GM12878 (cell line): ENCODE measurements at regions not wholly inside any gene's neighbourhood (a gene's known extent, or its start where the extent isn't known, plus 50 kb on each side); places are given as distances from the start of the nearest gene placed in this dataset.

ENCODE experiments used
- ATAC-seq: fragments of 200-7000 bp; cut with Tn5 transposase; 3 replicates; pipeline ENCODE4 v1.9.1; 2020; ENCODE audit warnings: mild to moderate bottlenecking, moderate library complexity
- BruUV-seq: library from RNA; stranded (reverse); fragments of 400-500 nt; replicated peaks from 2 replicates; lab custom pipeline; 2021; lab: Mats Ljungman, UMichigan
- CTCF ChIA-PET: fragments of 300-600 bp; sonication (Branson Sonifier 250); formaldehyde crosslinking; extraction: SDS; loops from one replicate; lab custom pipeline; 2021; ENCODE audit warnings: inconsistent platforms; lab: Yijun Ruan, JAX
- POLR2A ChIA-PET: fragments of 350-600 bp; formaldehyde crosslinking; extraction: SDS; loops from one replicate; lab custom pipeline; 2021; ENCODE audit warnings: inconsistent platforms; lab: Charles Lee
- RAD21 ChIA-PET: fragments of 300-600 bp; sonication (Branson Sonifier 250); formaldehyde crosslinking; loops from one replicate; lab custom pipeline; 2023; ENCODE audit warnings: antibody characterized with exemption; ENCODE audit not compliant: unreplicated experiment; lab: Charles Lee
- SMC1A ChIA-PET: fragments of 300-600 bp; sonication (Branson Sonifier 250); formaldehyde crosslinking; loops from one replicate; lab custom pipeline; 2023; ENCODE audit not compliant: unreplicated experiment, uncharacterized antibody; lab: Charles Lee
- DNase-seq: peaks from one replicate; pipeline ENCODE4 v3.0.0-alpha.2; 2011; ENCODE audit warnings: low read depth, low spot score
- FAIRE-seq: peaks from 3 replicates; lab custom pipeline; 2011; peaks lifted over from hg19 to GRCh38; lab: Jason Lieb, UNC
- H2AFZ ChIP-seq: 2 replicates; pipeline ENCODE4 v1.6.0; 2011; ENCODE audit warnings: low read depth, low read length, control low read depth; ENCODE audit not compliant: control insufficient read depth
- H3K27ac ChIP-seq: 2 replicates; pipeline ENCODE4 v1.5.1; 2011; ENCODE audit warnings: control low read depth; ENCODE audit not compliant: control insufficient read depth, insufficient read depth
- H3K27me3 ChIP-seq, 2 experiments: replicated peaks in 1 of 2; 2 replicates each; pipeline versions ENCODE4 v1.6.0 to v1.6.1; 2011; ENCODE audit warnings: low read length in 1 of 2; ENCODE audit not compliant: control insufficient read depth in 2 of 2, insufficient read depth in 2 of 2
- H3K36me3 ChIP-seq, 2 experiments: 2 replicates each; pipeline ENCODE4 v1.5.1; 2011; ENCODE audit warnings: low read length in 1 of 2; ENCODE audit not compliant: control insufficient read depth in 2 of 2, insufficient read depth in 2 of 2
- H3K4me1 ChIP-seq: 2 replicates; pipeline ENCODE4 v1.6.1; 2011; ENCODE audit warnings: mild to moderate bottlenecking, low read length, moderate library complexity, mixed read lengths; ENCODE audit not compliant: control insufficient read depth, insufficient read depth
- H3K4me2 ChIP-seq: 2 replicates; pipeline ENCODE4 v1.6.0; 2011; ENCODE audit warnings: control low read depth; ENCODE audit not compliant: control insufficient read depth, insufficient read depth
- H3K4me3 ChIP-seq: fragments of 200-600 bp; sonication (generic); 2 replicates; pipeline ENCODE4 v1.5.1; 2016
- H3K79me2 ChIP-seq: 2 replicates; pipeline ENCODE4 v1.6.0; 2011; ENCODE audit warnings: low read length; ENCODE audit not compliant: control insufficient read depth, insufficient read depth
- H3K9ac ChIP-seq: 2 replicates; pipeline ENCODE4 v1.8.0; 2011; ENCODE audit warnings: low read length, control low read depth, mixed read lengths; ENCODE audit not compliant: control insufficient read depth, insufficient read depth
- H3K9me3 ChIP-seq: replicated peaks from 3 replicates; pipeline ENCODE4 v1.5.1; 2011; ENCODE audit warnings: mild to moderate bottlenecking, low read length; ENCODE audit not compliant: control insufficient read depth, insufficient read depth
- H4K20me1 ChIP-seq: 2 replicates; pipeline ENCODE4 v1.6.0; 2011; ENCODE audit not compliant: control insufficient read depth, insufficient read depth
- CHD1 ChIP-seq: IDR thresholded peaks from 2 replicates; pipeline ENCODE4 v1.6.1; 2012; ENCODE audit warnings: low read depth, low read length, improper control_type of control experiment
- CUX1 ChIP-seq: IDR thresholded peaks from 2 replicates; pipeline ENCODE4 v1.6.1; 2012; ENCODE audit warnings: improper control_type of control experiment, low read depth, low read length; ENCODE audit not compliant: insufficient replicate concordance
- EED ChIP-seq: sonication (generic); IDR thresholded peaks from 2 replicates; pipeline ENCODE4 v1.6.1; 2016; ENCODE audit warnings: antibody characterized with exemption, low read depth
- EZH2 ChIP-seq: IDR thresholded peaks from 2 replicates; pipeline ENCODE4 v1.6.1; 2012; ENCODE audit warnings: low read depth, mild to moderate bottlenecking, control low read depth, inconsistent platforms, low read length, borderline replicate concordance; ENCODE audit not compliant: control insufficient read depth
- IKZF1 ChIP-seq: fragments of 450-650 bp; conservative IDR thresholded peaks from 2 replicates; pipeline ENCODE4 v1.6.1; 2017; ENCODE audit warnings: antibody characterized with exemption, mild to moderate bottlenecking
- NBN ChIP-seq: fragments of 450-650 bp; IDR thresholded peaks from 2 replicates; pipeline ENCODE4 v1.6.1; 2016
- NFYA ChIP-seq: IDR thresholded peaks from 2 replicates; pipeline ENCODE4 v1.6.1; 2011; ENCODE audit warnings: low read depth, mild to moderate bottlenecking, low read length, improper control_type of control experiment, borderline replicate concordance
- NR2F1 ChIP-seq: fragments of 450-650 bp; conservative IDR thresholded peaks from 2 replicates; pipeline ENCODE4 v1.6.1; 2017; ENCODE audit warnings: mild to moderate bottlenecking
- RB1 ChIP-seq: fragments of 450-650 bp; formaldehyde crosslinking; IDR thresholded peaks from 2 replicates; pipeline ENCODE4 v1.6.1; 2017; ENCODE audit warnings: mild to moderate bottlenecking, borderline replicate concordance
- SIN3A ChIP-seq: IDR thresholded peaks from 2 replicates; pipeline ENCODE4 v1.6.1; 2012; ENCODE audit warnings: low read depth, low read length, improper control_type of control experiment
- SKIL ChIP-seq: fragments of 450-650 bp; IDR thresholded peaks from 2 replicates; pipeline ENCODE4 v1.6.1; 2017; ENCODE audit warnings: mild to moderate bottlenecking, low read depth, inconsistent platforms; ENCODE audit not compliant: poor library complexity, severe bottlenecking
- SMARCA5 ChIP-seq: fragments of 450-650 bp; IDR thresholded peaks from 2 replicates; pipeline ENCODE4 v1.6.1; 2017; ENCODE audit warnings: mild to moderate bottlenecking
- ZBTB4 ChIP-seq: fragments of 450-650 bp; formaldehyde crosslinking; IDR thresholded peaks from 2 replicates; pipeline ENCODE4 v1.4.0; 2022; ENCODE audit warnings: mild to moderate bottlenecking, moderate library complexity
- ZNF274 ChIP-seq: IDR thresholded peaks from one replicate; pipeline ENCODE4 v1.8.0; 2011; ENCODE audit not compliant: insufficient read length, insufficient read depth
- WGBS: methylation state at CpG from one replicate; pipeline ENCODE4 v1.1.6; 2016; ENCODE audit warnings: low lambda C conversion rate; ENCODE audit not compliant: insufficient replicate concordance, insufficient coverage; ENCODE audit errors: missing lambda C conversion rate; 5-methylcytosine and 5-hydroxymethylcytosine counted together
- in situ Hi-C: fragments of 300-500 bp; cut with MboI; formaldehyde crosslinking; loops from 9 replicates; pipeline ENCODE4 v1.14.3; 2018; ENCODE audit warnings: mixed read lengths
- intact Hi-C: fragments of 100-400 bp; cut with micrococcal nuclease; formaldehyde crosslinking; loops from one replicate; pipeline ENCODE4 v1.14.2; 2022; ENCODE audit not compliant: unreplicated experiment

- CTCF ChIA-PET: no interaction called here
- Histone ChIP-seq H3K27me3 (no peaks in the 10 kb centered on the region), H3K9ac (no peak overlapping the region), H3K79me2 (no peaks in the 10 kb centered on the region), H3K4me1 (no peaks in the 10 kb centered on the region), H3K4me3 (no peak overlapping the region), H3K27ac (no peak overlapping the region), H3K36me3 (no peaks in the 10 kb centered on the region), H3K9me3 (no peaks in the 10 kb centered on the region; the same call in 2 of the 3 replicates), H3K4me2 (no peak overlapping the region), H4K20me1 (no peaks in the 10 kb centered on the region), H2AFZ (no peak overlapping the region)
- intact Hi-C loops (no loop called here), in situ Hi-C loops (no loop called here)
- RAD21 ChIA-PET: no interaction called here
- ATAC-seq: no peak
- POLR2A ChIA-PET: no interaction called here
- 63% methylated on average over 9 of the region's 9 CpGs for WGBS
- FAIRE-seq: no peak
- BruUV-seq: no TSS peak
- DNase-seq: no peak
- SMC1A ChIA-PET: no interaction called here
- TF ChIP-seq NBN (no peak), SIN3A (no peak), ZNF274 (no peak), NR2F1 (no peak), IKZF1 (no peak), NFYA (no peak), SMARCA5 (no peak), SKIL (no peak), EED (no peak), CUX1 (no peak), ZBTB4 (no peak), CHD1 (no peak), RB1 (no peak), EZH2 (no peak)
These were observed 524.1 kb downstream of the TRIML1 start for GRCh38 chr4:188663369-188663768.
